Loucy (cell line): ENCODE measurements at regions not wholly inside any gene's neighbourhood (a gene's known extent, or its start where the extent isn't known, plus 50 kb on each side); places are given as distances from the start of the nearest gene placed in this dataset.

Experiments
- CTCF ChIP-seq: fragments of 200-600 bp; sonication (generic); conservative IDR thresholded peaks from 2 replicates; pipeline ENCODE4 v1.5.1; 2014; ENCODE audit warnings: mild to moderate bottlenecking, antibody characterized with exemption, low read length
- EZH2phosphoT487 ChIP-seq: fragments of 200-600 bp; IDR thresholded peaks from 2 replicates; pipeline ENCODE4 v1.6.1; 2018; ENCODE audit warnings: antibody characterized with exemption, mild to moderate bottlenecking, moderate library complexity, borderline replicate concordance

GRCh38 chr11:24171869-24172268 is 325.0 kb upstream of the LUZP2 start:
- no peak for TF ChIP-seq CTCF
- no peak for TF ChIP-seq EZH2phosphoT487
